Right atrium auricular region (tissue), 2 donors: ENCODE measurements at regions not wholly inside any gene's neighbourhood (a gene's known extent, or its start where the extent isn't known, plus 50 kb on each side); places are given as distances from the start of the nearest gene placed in this dataset.

ENCODE experiments used
- DNase-seq: peaks from one replicate; pipeline ENCODE4 v3.0.0-alpha.2; 2019; ENCODE audit warnings: low spot score
- H3K27ac ChIP-seq, 2 donors: fragments of 200-600 bp; sonication (generic); 1 replicate in 1 of 2; 2 replicates in 1 of 2; pipeline ENCODE4 v1.5.1; 2016 to 2019
- H3K27me3 ChIP-seq, 2 donors: fragments of 200-600 bp; sonication (generic); one replicate each; pipeline versions ENCODE4 v1.5.1 to v1.6.0; 2017 to 2019
- H3K36me3 ChIP-seq: fragments of 200-600 bp; sonication (generic); one replicate; pipeline ENCODE4 v1.5.1; 2016
- H3K4me1 ChIP-seq, 2 donors: fragments of 200-600 bp; sonication (generic); one replicate each; pipeline versions ENCODE4 v1.5.1 to v1.6.0; 2017 to 2019
- H3K4me3 ChIP-seq, 2 donors: fragments of 200-600 bp; sonication (generic); 1 replicate in 1 of 2; 2 replicates in 1 of 2; pipeline ENCODE4 v1.5.1; 2017 to 2019; ENCODE audit warnings: mild to moderate bottlenecking in 1 of 2, moderate library complexity in 1 of 2
- H3K9me3 ChIP-seq, 2 donors: fragments of 200-600 bp; sonication (generic); one replicate each; pipeline ENCODE4 v1.5.1; 2019
- CTCF ChIP-seq, 2 donors: fragments of 200-600 bp; sonication (generic); IDR thresholded peaks; one replicate each; pipeline ENCODE4 v1.5.1; 2019; ENCODE audit warnings: antibody characterized with exemption in 2 of 2

- no peak overlapping the region for H3K27ac ChIP-seq
- H3K36me3 ChIP-seq: no peaks in the 10 kb centered on the region
- no peaks in the 10 kb centered on the region for H3K9me3 ChIP-seq
- H3K4me1 ChIP-seq: no peaks in the 10 kb centered on the region
- TF ChIP-seq CTCF (IDR thresholded peaks at IDR 0.05): no peak
- H3K27me3 ChIP-seq: no peaks in the 10 kb centered on the region
- H3K4me3 ChIP-seq: no peak overlapping the region
- DNase-seq: no peak
Observed at GRCh38 chr5:52255308-52255707, 532.4 kb upstream of the ITGA1 start.

- no peak for DNase-seq
- H3K27ac ChIP-seq: no peak overlapping the region
- no peak overlapping the region for H3K4me3 ChIP-seq
- H3K4me1 ChIP-seq: no peaks in the 10 kb centered on the region
- no peaks in the 10 kb centered on the region for H3K36me3 ChIP-seq
- TF ChIP-seq CTCF (IDR thresholded peaks at IDR 0.05): no peak
- H3K9me3 ChIP-seq: no peaks in the 10 kb centered on the region
- no peaks in the 10 kb centered on the region for H3K27me3 ChIP-seq
Observed at GRCh38 chr5:52262844-52263243, 524.9 kb upstream of the ITGA1 start.

GRCh38 chr5:52269401-52269800, 518.3 kb upstream of the ITGA1 start:
- TF ChIP-seq CTCF (IDR thresholded peaks at IDR 0.05): no peak
- no peak overlapping the region for H3K4me3 ChIP-seq
- no peaks in the 10 kb centered on the region for H3K9me3 ChIP-seq
- no peak overlapping the region for H3K27ac ChIP-seq
- no peaks in the 10 kb centered on the region for H3K36me3 ChIP-seq
- DNase-seq: no peak
- H3K27me3 ChIP-seq: no peaks in the 10 kb centered on the region
- H3K4me1 ChIP-seq: no peaks in the 10 kb centered on the region

- H3K4me1 ChIP-seq: no peaks in the 10 kb centered on the region
- DNase-seq: no peak
- no peak overlapping the region for H3K27ac ChIP-seq
- TF ChIP-seq CTCF (IDR thresholded peaks at IDR 0.05): no peak
- no peaks in the 10 kb centered on the region for H3K27me3 ChIP-seq
- H3K36me3 ChIP-seq: no peaks in the 10 kb centered on the region
- H3K9me3 ChIP-seq: no peaks in the 10 kb centered on the region
- no peak overlapping the region for H3K4me3 ChIP-seq
Observed at GRCh38 chr5:52269859-52270258, 517.9 kb upstream of the ITGA1 start.

- H3K4me1 ChIP-seq: no peaks in the 10 kb centered on the region
- no peak overlapping the region for H3K27ac ChIP-seq
- DNase-seq: no peak
- H3K27me3 ChIP-seq: no peaks in the 10 kb centered on the region
- no peaks in the 10 kb centered on the region for H3K9me3 ChIP-seq
- no peak for TF ChIP-seq CTCF (IDR thresholded peaks at IDR 0.05)
- no peaks in the 10 kb centered on the region for H3K36me3 ChIP-seq
- H3K4me3 ChIP-seq: no peak overlapping the region
Observed at GRCh38 chr5:52275639-52276038, 512.1 kb upstream of the ITGA1 start.

GRCh38 chr5:52277101-52277500, 510.6 kb upstream of the ITGA1 start:
- Histone ChIP-seq H3K4me1 (no peaks in the 10 kb centered on the region), H3K27me3 (no peaks in the 10 kb centered on the region)
- DNase-seq: no peak

More at GRCh38 chr5:52277101-52277500, 510.6 kb upstream of the ITGA1 start:
- Histone ChIP-seq H3K27ac (no peak overlapping the region), H3K9me3 (no peaks in the 10 kb centered on the region), H3K4me3 (no peak overlapping the region), H3K36me3 (no peaks in the 10 kb centered on the region)
- TF ChIP-seq CTCF (IDR thresholded peaks at IDR 0.05): no peak
